ENCODE measurements at regions not wholly inside any gene's neighbourhood (a gene's known extent, or its start where the extent isn't known, plus 50 kb on each side); places are given as distances from the start of the nearest gene placed in this dataset.
A peak's percentile ranks its signal among the peaks of the same experiment; 100 is the strongest.

DNA sequence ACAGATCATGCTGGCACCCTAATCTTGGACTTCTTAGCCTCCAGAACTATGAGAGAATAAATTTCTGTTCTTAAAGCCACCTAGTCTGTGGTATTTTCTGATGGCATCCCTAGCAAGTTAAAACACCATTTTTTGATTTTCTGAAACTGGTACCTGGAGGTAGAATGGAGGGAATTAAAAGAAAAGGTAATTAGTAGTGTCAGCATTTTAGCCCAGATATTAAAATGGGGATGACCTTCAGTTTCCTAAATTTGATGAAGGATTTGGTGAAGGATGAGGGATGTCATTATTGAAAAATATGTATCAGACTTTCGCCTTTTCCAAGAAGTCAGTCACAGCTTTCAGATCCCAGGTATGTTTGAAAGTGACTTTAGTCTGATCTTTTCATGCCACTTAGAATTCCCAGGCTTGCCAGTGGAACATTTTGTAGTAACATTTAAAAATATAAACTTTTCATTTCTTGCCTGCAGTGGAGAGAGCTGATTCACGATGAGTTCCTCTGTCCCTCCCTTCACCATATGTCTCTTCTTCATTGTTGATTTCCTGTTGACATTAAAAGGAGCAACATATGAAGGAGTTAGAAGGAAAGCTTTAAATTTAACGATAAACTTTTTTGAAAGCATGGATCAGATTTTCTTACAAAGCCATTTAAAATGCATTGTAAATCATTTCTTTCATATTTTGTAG, 169.4 kb downstream of the SLIT2 start:
- no peak overlapping the region for H3K4me2 ChIP-seq (ENCODE audit: low read depth, low read length)
- H3K36me3 ChIP-seq (replicated peaks in 1 of 2; ENCODE audit: control insufficient read depth in 1 of 2, insufficient read depth in 2 of 2, low read length in 2 of 2) = no peaks in the 10 kb centered on the region
- FAIRE-seq (no peak), ATAC-seq (no peak), DNase-seq (ENCODE audit: low spot score) (no peak)
- H3K79me2 ChIP-seq (ENCODE audit: insufficient read depth, low read length) = no peaks in the 10 kb centered on the region
- H3K4me3 ChIP-seq (replicated peaks in 1 of 3; ENCODE audit: insufficient read depth in 1 of 3, low read depth in 2 of 3, low read length in 3 of 3) = no peak overlapping the region
- no peak overlapping the region for H3K9ac ChIP-seq (ENCODE audit: insufficient read depth, low read depth, low read length)
- H4K20me1 ChIP-seq (ENCODE audit: insufficient read depth, low read length) = no peaks in the 10 kb centered on the region
- intact Hi-C loops (cut with micrococcal nuclease; ENCODE audit: unreplicated experiment) (no loop called here), in situ Hi-C loops (cut with HindIII; ENCODE audit: extremely low pct_ligation_motif_present, low pct_unique_long_range_greater_than_20kb) (loop anchor here (5.0 kb wide), 2 partner anchors 126 to 266 kb away; no protein-coding TSS in a partner anchor)
- H3K9me3 ChIP-seq (ENCODE audit: low read length) = no peaks in the 10 kb centered on the region
- no peaks in the 10 kb centered on the region for H3K4me1 ChIP-seq (ENCODE audit: insufficient read depth, low read length)
- TF ChIP-seq MAFF (IDR thresholded peaks at IDR 0.05; ENCODE audit: low read depth, low read length) (peak; percentile 55), RXRA (CRISPR knock-in tag; IDR thresholded peaks at IDR 0.05) (no peak), MAFK (conservative IDR thresholded peaks at IDR 0.05 in 1 of 2, IDR thresholded peaks at IDR 0.05 in 1 of 2; ENCODE audit: low read length in 2 of 2) (peak; percentile 47 to 78; a peak in 3 of 4 replicates), NR2F6 (IDR thresholded peaks at IDR 0.05) (no peak), NR2F6 (CRISPR knock-in tag; IDR thresholded peaks at IDR 0.05) (no peak)
- H3K27ac ChIP-seq (ENCODE audit: extremely low read length, insufficient read depth, low read length) = no peak overlapping the region
- no peaks in the 10 kb centered on the region for H3K27me3 ChIP-seq (ENCODE audit: control insufficient read depth in 1 of 2, insufficient read depth in 2 of 2, low read length in 2 of 2)
- WGBS (ENCODE audit: low lambda C conversion rate) = 0% methylated on average over 3 of the region's 3 CpGs
- BruUV-seq (replicated peaks) = no TSS peak
- no peak overlapping the region for H2AFZ ChIP-seq (ENCODE audit: low read length)
- ChIA-PET POLR2A (no interaction called here), CTCF (ENCODE audit: low intra/inter-chr PET ratio, low total read pairs) (interaction anchor here (1.2 kb wide), 1 partner anchor 265 kb away, joined by 5 read pairs; no protein-coding TSS in a partner anchor)

- DNase-seq (ENCODE audit: low spot score) (no peak), ATAC-seq (no peak), FAIRE-seq (no peak)
- Histone ChIP-seq H2AFZ (ENCODE audit: low read length) (no peak overlapping the region), H3K27me3 (ENCODE audit: control insufficient read depth in 1 of 2, insufficient read depth in 2 of 2, low read length in 2 of 2) (no peaks in the 10 kb centered on the region), H3K36me3 (replicated peaks in 1 of 2; ENCODE audit: control insufficient read depth in 1 of 2, insufficient read depth in 2 of 2, low read length in 2 of 2) (no peaks in the 10 kb centered on the region), H3K4me2 (ENCODE audit: low read depth, low read length) (no peak overlapping the region), H3K79me2 (ENCODE audit: insufficient read depth, low read length) (no peaks in the 10 kb centered on the region), H3K9me3 (ENCODE audit: low read length) (no peaks in the 10 kb centered on the region), H4K20me1 (ENCODE audit: insufficient read depth, low read length) (no peaks in the 10 kb centered on the region), H3K27ac (ENCODE audit: extremely low read length, insufficient read depth, low read length) (no peak overlapping the region), H3K4me3 (replicated peaks in 1 of 3; ENCODE audit: insufficient read depth in 1 of 3, low read depth in 2 of 3, low read length in 3 of 3) (no peak overlapping the region), H3K9ac (ENCODE audit: insufficient read depth, low read depth, low read length) (no peak overlapping the region), H3K4me1 (ENCODE audit: insufficient read depth, low read length) (no peaks in the 10 kb centered on the region)
- ChIA-PET POLR2A (no interaction called here), CTCF (ENCODE audit: low intra/inter-chr PET ratio, low total read pairs) (interaction anchor here (1.2 kb wide), 1 partner anchor 264 kb away, joined by 5 read pairs; no protein-coding TSS in a partner anchor)
- intact Hi-C loops (cut with micrococcal nuclease; ENCODE audit: unreplicated experiment) = no loop called here
- no TSS peak for BruUV-seq (replicated peaks)
- in situ Hi-C loops (cut with HindIII; ENCODE audit: extremely low pct_ligation_motif_present, low pct_unique_long_range_greater_than_20kb) = loop anchor here (5.0 kb wide), 2 partner anchors 126 to 266 kb away; no protein-coding TSS in a partner anchor
- WGBS (ENCODE audit: low lambda C conversion rate) = 0% methylated on average over 3 of the region's 3 CpGs
- TF ChIP-seq HOMEZ (CRISPR knock-in tag; IDR thresholded peaks at IDR 0.05; ENCODE audit: low read depth) (no peak), NFIB (CRISPR knock-in tag; IDR thresholded peaks at IDR 0.05; ENCODE audit: borderline replicate concordance) (no peak), DBP (CRISPR knock-in tag; IDR thresholded peaks at IDR 0.05; ENCODE audit: not compliant biosample characterization) (no peak), IRF2 (CRISPR knock-in tag; IDR thresholded peaks at IDR 0.05) (no peak), GTF3A (CRISPR knock-in tag; conservative IDR thresholded peaks at IDR 0.05) (no peak), GATA4 (IDR thresholded peaks at IDR 0.05; ENCODE audit: borderline replicate concordance, low read depth) (no peak), MLXIP (CRISPR knock-in tag; IDR thresholded peaks at IDR 0.05; ENCODE audit: borderline replicate concordance) (no peak), ZNF180 (CRISPR knock-in tag; IDR thresholded peaks at IDR 0.05; ENCODE audit: borderline replicate concordance, low read depth) (no peak), POLR2AphosphoS2 (IDR thresholded peaks at IDR 0.05; ENCODE audit: low read depth, low read length) (no peak)
These were observed 169.9 kb downstream of the SLIT2 start for GRCh38 chr4:20421603-20421985.
